GM12875 (cell line): ENCODE measurements at regions not wholly inside any gene's neighbourhood (a gene's known extent, or its start where the extent isn't known, plus 50 kb on each side); places are given as distances from the start of the nearest gene placed in this dataset.

Experiments
- H3K4me3 ChIP-seq: one replicate; pipeline ENCODE4 v1.5.1; 2011; ENCODE audit warnings: low read depth, low read length, control low read depth
- TF ChIP-seq, protein P1 (sequence below): IDR thresholded peaks from 2 replicates; pipeline ENCODE4 v1.5.1; 2011; ENCODE audit warnings: low read depth, mild to moderate bottlenecking, control low read depth, inconsistent platforms, low read length, moderate library complexity, borderline replicate concordance; ENCODE audit not compliant: insufficient read depth

DNA sequence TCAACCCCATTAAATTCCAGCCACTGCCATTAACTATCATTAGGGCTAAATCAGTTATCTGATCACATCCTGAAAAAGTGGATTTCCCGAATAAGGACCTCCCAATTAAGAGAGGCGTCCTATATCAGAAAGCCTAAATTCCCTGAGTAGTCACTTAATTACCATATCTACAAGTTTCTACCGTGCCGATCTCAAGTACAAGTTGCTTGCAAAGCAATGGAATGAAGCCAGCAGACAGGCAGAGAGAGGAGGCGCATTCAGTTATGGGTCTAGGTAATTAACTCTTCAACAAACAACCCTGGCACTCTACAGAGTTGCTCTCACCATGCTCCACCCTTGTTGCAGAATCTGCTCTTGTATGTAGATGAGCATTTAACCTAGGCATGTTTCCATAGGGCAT lies 494.6 kb upstream of the RUNX1 start:
- TF ChIP-seq, protein P1, sequence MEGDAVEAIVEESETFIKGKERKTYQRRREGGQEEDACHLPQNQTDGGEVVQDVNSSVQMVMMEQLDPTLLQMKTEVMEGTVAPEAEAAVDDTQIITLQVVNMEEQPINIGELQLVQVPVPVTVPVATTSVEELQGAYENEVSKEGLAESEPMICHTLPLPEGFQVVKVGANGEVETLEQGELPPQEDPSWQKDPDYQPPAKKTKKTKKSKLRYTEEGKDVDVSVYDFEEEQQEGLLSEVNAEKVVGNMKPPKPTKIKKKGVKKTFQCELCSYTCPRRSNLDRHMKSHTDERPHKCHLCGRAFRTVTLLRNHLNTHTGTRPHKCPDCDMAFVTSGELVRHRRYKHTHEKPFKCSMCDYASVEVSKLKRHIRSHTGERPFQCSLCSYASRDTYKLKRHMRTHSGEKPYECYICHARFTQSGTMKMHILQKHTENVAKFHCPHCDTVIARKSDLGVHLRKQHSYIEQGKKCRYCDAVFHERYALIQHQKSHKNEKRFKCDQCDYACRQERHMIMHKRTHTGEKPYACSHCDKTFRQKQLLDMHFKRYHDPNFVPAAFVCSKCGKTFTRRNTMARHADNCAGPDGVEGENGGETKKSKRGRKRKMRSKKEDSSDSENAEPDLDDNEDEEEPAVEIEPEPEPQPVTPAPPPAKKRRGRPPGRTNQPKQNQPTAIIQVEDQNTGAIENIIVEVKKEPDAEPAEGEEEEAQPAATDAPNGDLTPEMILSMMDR: no peak
- H3K4me3 ChIP-seq: no peak overlapping the region

DNA sequence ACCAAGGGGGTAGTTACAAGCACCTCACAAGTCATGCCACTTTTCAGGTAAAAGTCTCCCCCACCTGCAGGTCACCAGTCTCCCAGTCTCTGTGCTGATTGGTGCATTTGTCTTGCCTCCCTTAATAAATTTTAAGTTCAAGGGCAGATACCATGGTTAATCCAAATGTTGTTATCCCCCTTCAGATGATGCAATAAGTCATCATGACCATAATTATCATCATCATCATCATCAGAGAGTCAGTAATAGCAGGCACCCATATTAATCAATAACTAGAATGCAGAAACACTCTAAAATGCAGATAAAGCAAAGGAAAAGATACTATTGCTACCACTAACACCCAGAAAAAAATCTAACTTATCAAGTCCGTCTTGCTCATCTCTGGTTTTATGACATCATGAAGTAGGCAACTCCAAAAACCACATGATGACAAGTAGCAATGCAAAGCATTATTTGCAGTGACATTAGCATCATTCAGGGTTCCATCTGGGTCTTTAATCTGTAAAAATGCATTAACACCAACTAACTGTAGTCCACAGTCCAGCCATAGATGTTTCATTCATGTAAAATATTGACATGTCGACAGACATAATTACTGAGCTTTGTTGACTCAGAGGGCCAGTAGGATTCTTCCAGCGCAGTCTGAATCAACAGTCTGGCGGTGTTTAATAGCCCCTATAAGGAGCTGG lies 492.0 kb upstream of the RUNX1 start:
- TF ChIP-seq, protein P1: no peak
- no peak overlapping the region for H3K4me3 ChIP-seq

DNA sequence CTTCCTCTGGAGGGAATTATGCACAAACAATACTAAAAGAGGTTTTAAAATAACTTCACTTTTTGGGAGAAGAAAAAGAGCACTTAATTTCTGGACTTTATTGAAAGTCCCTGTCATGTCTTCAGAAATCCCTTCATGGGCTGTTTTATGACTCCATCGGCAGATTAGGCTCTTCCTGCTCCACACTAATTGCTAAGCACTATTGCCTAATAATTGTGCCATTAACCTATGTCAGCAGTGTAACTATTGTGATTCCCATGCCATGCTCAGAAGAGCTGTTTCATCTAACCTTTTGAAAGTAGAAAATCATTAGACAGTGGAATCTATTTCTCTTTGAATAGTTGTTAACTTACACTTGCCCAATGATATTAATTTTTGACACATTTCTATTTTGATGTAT lies 489.3 kb upstream of the RUNX1 start:
- no peak overlapping the region for H3K4me3 ChIP-seq

DNA sequence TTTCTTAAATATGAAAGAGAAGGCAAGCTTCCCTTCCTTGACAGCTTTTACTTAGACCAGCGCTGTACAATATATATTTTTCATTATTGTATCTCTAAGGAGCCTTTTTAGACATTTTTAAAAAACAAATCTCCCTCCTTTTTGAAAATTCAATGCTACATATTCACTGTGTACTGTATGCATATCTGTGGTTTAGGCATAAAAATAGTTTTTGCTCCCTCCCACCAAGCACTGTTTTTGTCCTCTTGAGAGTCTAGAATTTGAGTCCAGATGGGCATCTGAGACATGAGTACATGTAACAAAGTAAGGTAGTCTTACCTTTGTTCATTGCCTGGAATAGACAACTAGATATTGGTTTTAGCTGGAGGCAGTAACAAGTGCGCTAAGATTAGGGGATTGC lies 488.5 kb upstream of the RUNX1 start:
- TF ChIP-seq, protein P1: no peak
- H3K4me3 ChIP-seq: no peak overlapping the region

More for the DNA sequence above, 489.3 kb upstream of the RUNX1 start:
- TF ChIP-seq, protein P1: no peak

DNA sequence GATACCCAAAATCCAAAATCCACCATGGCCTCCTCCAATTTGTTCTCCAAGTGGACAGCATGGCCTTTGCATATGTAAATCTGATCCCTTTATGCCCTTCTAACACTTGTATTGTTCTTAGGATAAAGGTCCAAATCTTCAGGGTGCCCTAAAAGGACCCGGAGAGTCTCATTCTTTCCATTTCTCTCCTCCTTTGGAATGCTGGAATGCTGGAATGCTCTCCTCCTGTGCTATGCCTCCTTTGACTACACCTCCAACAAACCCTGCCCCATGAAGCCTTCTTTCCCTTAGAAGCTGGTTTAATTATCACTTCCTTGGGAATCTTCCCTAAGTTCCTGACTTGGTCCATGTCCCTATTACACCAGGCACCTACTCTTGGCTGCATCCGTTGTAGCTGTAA lies 484.8 kb upstream of the RUNX1 start:
- TF ChIP-seq, protein P1: no peak
- H3K4me3 ChIP-seq: no peak overlapping the region

DNA sequence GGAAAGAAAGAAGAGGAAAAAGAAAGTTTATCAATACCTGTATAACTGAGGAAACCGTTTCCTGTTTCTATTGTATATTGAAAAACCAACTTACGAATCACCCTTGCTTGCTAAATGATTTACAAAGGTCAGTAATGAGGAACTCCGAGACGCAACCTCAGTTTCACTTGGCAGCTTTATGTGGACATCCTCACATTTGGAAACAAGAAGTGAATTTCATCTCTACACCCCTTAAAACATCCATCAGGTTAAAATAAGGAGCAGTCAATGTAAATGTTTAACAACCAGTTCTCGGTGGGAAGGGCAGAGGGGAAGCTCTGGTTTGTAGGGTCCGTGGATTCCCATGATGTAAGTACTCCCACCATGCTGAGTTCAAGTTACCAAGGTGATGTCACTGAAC lies 481.7 kb upstream of the RUNX1 start:
- H3K4me3 ChIP-seq: no peak overlapping the region
- TF ChIP-seq, protein P1: no peak

DNA sequence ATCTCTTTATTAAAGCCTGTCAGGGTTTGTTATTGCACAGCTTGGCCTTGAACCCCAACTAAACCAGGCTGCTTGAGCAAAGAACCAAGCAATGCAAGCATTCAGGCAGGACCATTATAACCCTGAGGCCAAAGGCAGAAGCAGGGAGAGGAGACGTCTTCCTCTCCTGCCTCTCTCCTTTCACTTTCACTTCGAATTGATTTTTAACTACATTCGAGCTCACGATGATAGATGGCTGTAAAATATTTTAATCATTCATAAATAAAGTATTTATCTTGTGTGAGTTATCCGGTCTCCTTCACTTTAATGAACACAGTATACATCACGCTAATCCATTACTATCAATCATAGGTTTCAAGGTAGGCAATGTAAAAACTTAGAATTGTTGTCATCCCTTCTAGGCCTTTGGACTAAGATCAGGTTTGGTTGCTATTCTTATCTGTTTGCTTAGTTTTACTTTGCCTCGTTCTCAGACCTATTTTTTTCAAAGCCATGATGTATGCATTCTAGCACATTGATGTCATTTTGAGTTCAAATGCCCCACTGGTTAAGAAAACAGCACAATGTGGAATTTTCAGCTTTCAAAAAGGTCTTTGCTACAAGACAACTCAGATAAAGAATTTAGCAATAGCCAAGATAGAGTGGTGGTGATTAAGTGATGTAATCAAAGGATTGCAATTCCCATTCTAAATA lies 480.2 kb upstream of the RUNX1 start:
- H3K4me3 ChIP-seq: peak overlapping the region; percentile 52

More for the DNA sequence above, 480.2 kb upstream of the RUNX1 start:
- TF ChIP-seq, protein P1: no peak
